DOHH2 (cell line): ENCODE measurements at regions not wholly inside any gene's neighbourhood (a gene's known extent, or its start where the extent isn't known, plus 50 kb on each side); places are given as distances from the start of the nearest gene placed in this dataset.

Experiments used
- H3F3A ChIP-seq: fragments of 200-600 bp; sonication (generic), shearing (Covaris generic); 2 replicates; pipeline ENCODE4 v1.6.0; 2016; ENCODE audit warnings: antibody characterized with exemption, mild to moderate bottlenecking; ENCODE audit not compliant: control insufficient read depth, insufficient read depth
- H3K27ac ChIP-seq: fragments of 200-600 bp; sonication (generic); 2 replicates; pipeline ENCODE4 v1.5.1; 2014; ENCODE audit warnings: low read depth, mild to moderate bottlenecking, low read length, moderate library complexity
- H3K27me3 ChIP-seq: fragments of 200-600 bp; sonication (generic); 2 replicates; pipeline ENCODE4 v1.6.1; 2014; ENCODE audit warnings: mild to moderate bottlenecking, low read length, mixed read lengths; ENCODE audit not compliant: control insufficient read depth
- H3K36me3 ChIP-seq: fragments of 200-600 bp; sonication (generic); 2 replicates; pipeline ENCODE4 v1.6.1; 2014; ENCODE audit warnings: mild to moderate bottlenecking, low read length, moderate library complexity, mixed read lengths; ENCODE audit not compliant: control insufficient read depth
- H3K4me1 ChIP-seq: fragments of 200-600 bp; sonication (generic); 2 replicates; pipeline ENCODE4 v1.6.1; 2014; ENCODE audit warnings: mild to moderate bottlenecking, low read length, mixed read lengths; ENCODE audit not compliant: control insufficient read depth
- H3K4me2 ChIP-seq: fragments of 200-600 bp; sonication (generic); 2 replicates; pipeline ENCODE4 v1.6.0; 2014; ENCODE audit warnings: mild to moderate bottlenecking, low read length, moderate library complexity
- H3K4me3 ChIP-seq: fragments of 200-600 bp; sonication (generic); 2 replicates; pipeline ENCODE4 v1.5.1; 2014; ENCODE audit warnings: mild to moderate bottlenecking, low read length, mixed read lengths
- H3K79me2 ChIP-seq: fragments of 200-600 bp; sonication (generic); 2 replicates; pipeline ENCODE4 v1.6.1; 2014; ENCODE audit warnings: mild to moderate bottlenecking, low read length, mixed read lengths; ENCODE audit not compliant: control insufficient read depth
- H3K9me2 ChIP-seq: fragments of 200-600 bp; sonication (generic); replicated peaks from 2 replicates; pipeline ENCODE4 v1.6.1; 2014; ENCODE audit warnings: mild to moderate bottlenecking, low read length, mixed read lengths; ENCODE audit not compliant: control insufficient read depth
- H3K9me3 ChIP-seq: fragments of 200-600 bp; sonication (generic); 2 replicates; pipeline ENCODE4 v1.6.1; 2014; ENCODE audit warnings: antibody characterized with exemption, low read length, mixed read lengths; ENCODE audit not compliant: control insufficient read depth, insufficient read depth
- H4K20me1 ChIP-seq: fragments of 200-600 bp; sonication (generic); 2 replicates; pipeline ENCODE4 v1.6.0; 2014; ENCODE audit warnings: low read depth, mild to moderate bottlenecking, antibody characterized with exemption, low read length, moderate library complexity; ENCODE audit not compliant: control insufficient read depth, insufficient read depth
- EZH2phosphoT487 ChIP-seq: fragments of 200-600 bp; sonication (generic); IDR thresholded peaks from 2 replicates; pipeline ENCODE4 v1.6.1; 2017; ENCODE audit warnings: borderline replicate concordance, mild to moderate bottlenecking, antibody characterized with exemption, low read length, moderate library complexity, mixed read lengths
- TF ChIP-seq, protein P1 (sequence below): fragments of 200-600 bp; sonication (generic); IDR thresholded peaks from one replicate; pipeline ENCODE4 v1.5.1; 2014; ENCODE audit warnings: antibody characterized with exemption, mild to moderate bottlenecking, low read depth, low read length; ENCODE audit not compliant: poor library complexity, severe bottlenecking

- Histone ChIP-seq H3K36me3 (no peaks in the 10 kb centered on the region), H4K20me1 (no peaks in the 10 kb centered on the region), H3K79me2 (no peaks in the 10 kb centered on the region), H3F3A (no peaks in the 10 kb centered on the region), H3K27ac (no peak overlapping the region), H3K4me2 (no peak overlapping the region), H3K4me1 (no peaks in the 10 kb centered on the region), H3K9me3 (no peaks in the 10 kb centered on the region), H3K4me3 (no peak overlapping the region), H3K27me3 (peaks cover 7% of the 10 kb centered on the region), H3K9me2 (no peaks in the 10 kb centered on the region)
- no peak for TF ChIP-seq EZH2phosphoT487
- TF ChIP-seq, protein P1, sequence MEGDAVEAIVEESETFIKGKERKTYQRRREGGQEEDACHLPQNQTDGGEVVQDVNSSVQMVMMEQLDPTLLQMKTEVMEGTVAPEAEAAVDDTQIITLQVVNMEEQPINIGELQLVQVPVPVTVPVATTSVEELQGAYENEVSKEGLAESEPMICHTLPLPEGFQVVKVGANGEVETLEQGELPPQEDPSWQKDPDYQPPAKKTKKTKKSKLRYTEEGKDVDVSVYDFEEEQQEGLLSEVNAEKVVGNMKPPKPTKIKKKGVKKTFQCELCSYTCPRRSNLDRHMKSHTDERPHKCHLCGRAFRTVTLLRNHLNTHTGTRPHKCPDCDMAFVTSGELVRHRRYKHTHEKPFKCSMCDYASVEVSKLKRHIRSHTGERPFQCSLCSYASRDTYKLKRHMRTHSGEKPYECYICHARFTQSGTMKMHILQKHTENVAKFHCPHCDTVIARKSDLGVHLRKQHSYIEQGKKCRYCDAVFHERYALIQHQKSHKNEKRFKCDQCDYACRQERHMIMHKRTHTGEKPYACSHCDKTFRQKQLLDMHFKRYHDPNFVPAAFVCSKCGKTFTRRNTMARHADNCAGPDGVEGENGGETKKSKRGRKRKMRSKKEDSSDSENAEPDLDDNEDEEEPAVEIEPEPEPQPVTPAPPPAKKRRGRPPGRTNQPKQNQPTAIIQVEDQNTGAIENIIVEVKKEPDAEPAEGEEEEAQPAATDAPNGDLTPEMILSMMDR, result no peak
These were observed 224.8 kb downstream of the CETN3 start for GRCh38 chr5:90184764-90185163.

DNA sequence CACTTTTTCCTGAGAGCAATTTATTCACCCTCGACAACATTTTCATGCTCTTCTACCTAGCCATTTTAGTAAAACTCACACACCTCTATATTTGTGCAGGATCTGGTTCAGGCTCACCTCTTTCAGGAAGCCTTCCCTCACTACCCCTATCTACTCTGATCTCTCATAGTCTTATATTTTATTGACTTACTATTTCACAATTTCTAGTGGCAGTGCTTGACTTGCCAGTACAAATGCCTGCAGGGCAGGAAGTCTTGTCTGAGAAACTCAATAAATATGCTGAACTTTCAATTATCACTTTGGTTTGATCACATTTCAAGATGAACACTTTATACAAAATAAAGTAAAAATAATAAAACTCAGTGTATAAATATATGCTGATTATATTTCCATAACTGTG is 226.8 kb downstream of the CETN3 start:
- no peak for TF ChIP-seq EZH2phosphoT487
- TF ChIP-seq, protein P1, result no peak
- Histone ChIP-seq H3K4me1 (no peaks in the 10 kb centered on the region), H3K9me3 (no peaks in the 10 kb centered on the region), H3F3A (no peaks in the 10 kb centered on the region), H3K27ac (no peak overlapping the region), H3K27me3 (peaks cover 7% of the 10 kb centered on the region), H3K9me2 (no peaks in the 10 kb centered on the region), H3K36me3 (no peaks in the 10 kb centered on the region), H3K79me2 (no peaks in the 10 kb centered on the region), H4K20me1 (no peaks in the 10 kb centered on the region), H3K4me3 (no peak overlapping the region), H3K4me2 (no peak overlapping the region)

GRCh38 chr5:90174236-90174635 is 235.3 kb downstream of the CETN3 start:
- Histone ChIP-seq H3K27ac (no peak overlapping the region), H3K9me2 (no peaks in the 10 kb centered on the region), H3F3A (no peaks in the 10 kb centered on the region), H3K9me3 (no peaks in the 10 kb centered on the region), H3K4me1 (no peaks in the 10 kb centered on the region), H3K4me3 (no peak overlapping the region), H3K36me3 (no peaks in the 10 kb centered on the region), H3K27me3 (no peaks in the 10 kb centered on the region), H4K20me1 (no peaks in the 10 kb centered on the region), H3K4me2 (no peak overlapping the region), H3K79me2 (no peaks in the 10 kb centered on the region)
- no peak for TF ChIP-seq EZH2phosphoT487
- TF ChIP-seq, protein P1, result no peak
